K562 (cell line): ENCODE measurements at regions not wholly inside any gene's neighbourhood (a gene's known extent, or its start where the extent isn't known, plus 50 kb on each side); places are given as distances from the start of the nearest gene placed in this dataset.

Source experiments
- ATAC-seq: fragments of 200-7000 bp; cut with Tn5 transposase; 3 replicates; pipeline ENCODE4 v1.9.1; 2020; ENCODE audit warnings: moderate library complexity
- BruUV-seq: library from RNA; stranded (reverse); fragments of 400-500 nt; replicated peaks from 2 replicates; lab custom pipeline; 2021; lab: Mats Ljungman, UMichigan
- CTCF ChIA-PET: fragments of 300-600 bp; formaldehyde crosslinking; extraction: SDS; loops from one replicate; lab custom pipeline; 2021; ENCODE audit warnings: low intra/inter-chr PET ratio; lab: Yijun Ruan, JAX
- POLR2A ChIA-PET: fragments of 300-600, 350-650 bp; sonication (Branson Sonifier 250); formaldehyde crosslinking; extraction: SDS; loops from one replicate; lab custom pipeline; 2021; ENCODE audit warnings: antibody characterized with exemption, inconsistent platforms; lab: Yijun Ruan, JAX
- DNase-seq, 4 experiments: peaks; one replicate each; pipeline versions ENCODE4 v3.0.0 to v3.0.0-alpha.2; 2011 to 2018; ENCODE audit warnings: low spot score in 3 of 4, mixed read lengths in 3 of 4; ENCODE audit errors: extremely low read depth in 1 of 4
- FAIRE-seq: peaks from 2 replicates; lab custom pipeline; 2011; peaks lifted over from hg19 to GRCh38; lab: Jason Lieb, UNC
- H2AFZ ChIP-seq: 2 replicates; pipeline ENCODE4 v1.6.0; 2011; ENCODE audit warnings: low read depth, low read length, control low read depth, inconsistent platforms
- H3K27ac ChIP-seq: fragments of 200-600 bp; 3 replicates; pipeline ENCODE4 v1.8.0; 2011; ENCODE audit warnings: low read depth, mild to moderate bottlenecking, control low read depth, inconsistent platforms, low read length, moderate library complexity, mixed read lengths; ENCODE audit errors: extremely low read depth
- H3K27me3 ChIP-seq, 2 experiments: fragments of 300-600 bp in 1 of 2; 2 replicates in 1 of 2; 3 replicates in 1 of 2; pipeline versions ENCODE4 v1.6.0 to v1.8.0; 2011; ENCODE audit warnings: inconsistent platforms in 2 of 2, low read length in 2 of 2, mild to moderate bottlenecking in 1 of 2, mixed read lengths in 1 of 2, moderate library complexity in 1 of 2; ENCODE audit not compliant: control insufficient read depth in 2 of 2, insufficient read depth in 2 of 2
- H3K36me3 ChIP-seq: fragments of 300-600 bp; 3 replicates; pipeline ENCODE4 v1.8.0; 2011; ENCODE audit warnings: mild to moderate bottlenecking, low read length, inconsistent platforms; ENCODE audit not compliant: control insufficient read depth, insufficient read depth
- H3K4me1 ChIP-seq, 2 experiments: fragments of 200-600 bp in 1 of 2; replicated peaks in 1 of 2; 2 replicates in 1 of 2; 3 replicates in 1 of 2; pipeline versions ENCODE4 v1.5.1 to v1.8.0; 2011; ENCODE audit warnings: inconsistent platforms in 2 of 2, low read length in 2 of 2, mild to moderate bottlenecking in 1 of 2, mixed read lengths in 1 of 2, moderate library complexity in 1 of 2; ENCODE audit not compliant: control insufficient read depth in 2 of 2, insufficient read depth in 2 of 2
- H3K4me2 ChIP-seq: 2 replicates; pipeline ENCODE4 v1.6.1; 2011; ENCODE audit warnings: low read length, control low read depth, inconsistent platforms, mixed read lengths; ENCODE audit not compliant: insufficient read depth
- H3K4me3 ChIP-seq: fragments of 200-600 bp; sonication (generic), shearing (Covaris generic); 2 replicates; pipeline ENCODE4 v1.5.1; 2016; ENCODE audit warnings: control low read depth, inconsistent platforms
- H3K79me2 ChIP-seq: fragments of 200-600 bp; 3 replicates; pipeline ENCODE4 v1.8.0; 2011; ENCODE audit warnings: low read length, inconsistent platforms; ENCODE audit not compliant: control insufficient read depth, insufficient read depth
- H3K9ac ChIP-seq, 2 experiments: 2 replicates each; pipeline versions ENCODE4 v1.6.0 to v1.6.1; 2011; ENCODE audit warnings: low read depth in 2 of 2, low read length in 2 of 2, control low read depth in 1 of 2, inconsistent platforms in 1 of 2, mild to moderate bottlenecking in 1 of 2, mixed read lengths in 1 of 2; ENCODE audit not compliant: insufficient read depth in 1 of 2
- H3K9me1 ChIP-seq: one replicate; pipeline ENCODE4 v1.6.0; 2011; ENCODE audit warnings: inconsistent platforms, mild to moderate bottlenecking, low read length, moderate library complexity; ENCODE audit not compliant: control insufficient read depth, insufficient read depth
- H3K9me3 ChIP-seq: replicated peaks from 2 replicates; pipeline ENCODE4 v1.5.1; 2011; ENCODE audit warnings: low read depth, low read length, inconsistent platforms; ENCODE audit not compliant: control insufficient read depth, insufficient read depth
- H4K20me1 ChIP-seq: replicated peaks from 2 replicates; pipeline ENCODE4 v1.6.1; 2011; ENCODE audit warnings: low read length, inconsistent platforms, mixed read lengths; ENCODE audit not compliant: control insufficient read depth, insufficient read depth
- MCM5 ChIP-seq: fragments of 450-650 bp; IDR thresholded peaks from 2 replicates; pipeline ENCODE4 v1.6.1; 2016; ENCODE audit warnings: low read depth
- MEIS2 ChIP-seq: fragments of 450-650 bp; IDR thresholded peaks from 2 replicates; pipeline ENCODE4 v1.6.1; 2014; ENCODE audit warnings: mild to moderate bottlenecking; ENCODE audit not compliant: partially characterized antibody
- WGBS: fragments of 100-300 bp; shearing (Covaris generic); methylation state at CpG from one replicate; pipeline ENCODE4 v1.1.6; 2016; ENCODE audit warnings: low coverage, mixed read lengths; ENCODE audit not compliant: insufficient coverage; ENCODE audit errors: missing lambda C conversion rate; 5-methylcytosine and 5-hydroxymethylcytosine counted together
- in situ Hi-C: fragments of 300-500 bp; cut with MboI; formaldehyde crosslinking; loops from 4 replicates; pipeline ENCODE4 v1.15.0; 2018; ENCODE audit warnings: inconsistent platforms, mixed read lengths
- intact Hi-C: fragments of 100-400 bp; cut with micrococcal nuclease; formaldehyde crosslinking; loops from 2 replicates; pipeline ENCODE4 v1.14.2; 2022
- TF ChIP-seq, protein P1 (sequence below), 2 experiments: IDR thresholded peaks in 1 of 2; conservative IDR thresholded peaks in 1 of 2; 2 replicates each; pipeline ENCODE4 v1.6.1; 2016; ENCODE audit warnings: low read depth in 2 of 2, mild to moderate bottlenecking in 1 of 2, missing compliant biosample characterization in 1 of 2, missing genetic modification characterization in 1 of 2, moderate library complexity in 1 of 2

- DNase-seq, result no peak
- H3K27me3 ChIP-seq, result peaks cover 0 to 4% of the 10 kb centered on the region in 2 experiments; a peak in 1 of 5 replicates
- H3K36me3 ChIP-seq, result no peaks in the 10 kb centered on the region
- ChIA-PET POLR2A (interaction anchor here (1.0 kb wide), 1 partner anchor 17 kb away, joined by 6 read pairs; no protein-coding TSS in a partner anchor), CTCF (no interaction called here)
- no peak overlapping the region for H2AFZ ChIP-seq
- 0% methylated on average over 3 of the region's 3 CpGs for WGBS
- intact Hi-C loops, result no loop called here
- H3K79me2 ChIP-seq, result no peaks in the 10 kb centered on the region
- no peaks in the 10 kb centered on the region for H4K20me1 ChIP-seq
- no peak for TF ChIP-seq MCM5
- peak; percentile 61 for TF ChIP-seq MEIS2
- TF ChIP-seq, protein P1, sequence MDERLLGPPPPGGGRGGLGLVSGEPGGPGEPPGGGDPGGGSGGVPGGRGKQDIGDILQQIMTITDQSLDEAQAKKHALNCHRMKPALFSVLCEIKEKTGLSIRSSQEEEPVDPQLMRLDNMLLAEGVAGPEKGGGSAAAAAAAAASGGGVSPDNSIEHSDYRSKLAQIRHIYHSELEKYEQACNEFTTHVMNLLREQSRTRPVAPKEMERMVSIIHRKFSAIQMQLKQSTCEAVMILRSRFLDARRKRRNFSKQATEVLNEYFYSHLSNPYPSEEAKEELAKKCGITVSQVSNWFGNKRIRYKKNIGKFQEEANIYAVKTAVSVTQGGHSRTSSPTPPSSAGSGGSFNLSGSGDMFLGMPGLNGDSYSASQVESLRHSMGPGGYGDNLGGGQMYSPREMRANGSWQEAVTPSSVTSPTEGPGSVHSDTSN (CRISPR knock-in tag; IDR thresholded peaks at IDR 0.05; ENCODE audit: low read depth), result no peak
- TF ChIP-seq, protein P1 (tag; conservative IDR thresholded peaks at IDR 0.05; ENCODE audit: low read depth), result peak; percentile 49
- no peaks in the 10 kb centered on the region for H3K4me1 ChIP-seq
- no peaks in the 10 kb centered on the region for H3K9me3 ChIP-seq
- H3K4me3 ChIP-seq, result no peak overlapping the region
- no peak for ATAC-seq
- no peaks in the 10 kb centered on the region for H3K9me1 ChIP-seq
- FAIRE-seq, result no peak
- no peak overlapping the region for H3K27ac ChIP-seq
- no peak overlapping the region for H3K4me2 ChIP-seq
- no TSS peak for BruUV-seq
- no peak overlapping the region for H3K9ac ChIP-seq
- in situ Hi-C loops, result no loop called here
These were observed 108.8 kb upstream of the PTPRR start for GRCh38 chr12:71029302-71029701.
